ENCODE measurements at regions not wholly inside any gene's neighbourhood (a gene's known extent, or its start where the extent isn't known, plus 50 kb on each side); places are given as distances from the start of the nearest gene placed in this dataset.
A peak's percentile ranks its signal among the peaks of the same experiment; 100 is the strongest.
"Not testable (repeated sequence)": the region's sequence is repeated elsewhere in the genome, so short reads cannot be mapped to it uniquely, and the experiment has no call there.

GRCh38 chr9:27673641-27674040 is 100.4 kb upstream of the C9orf72 start:
- no peak for DNase-seq (ENCODE audit: low spot score)

GRCh38 chr9:27675354-27675753 is 102.1 kb upstream of the C9orf72 start:
- no peak for DNase-seq (ENCODE audit: low spot score)

GRCh38 chr9:27676827-27677226 is 103.5 kb upstream of the C9orf72 start:
- no peak for DNase-seq (ENCODE audit: low spot score)

DNA sequence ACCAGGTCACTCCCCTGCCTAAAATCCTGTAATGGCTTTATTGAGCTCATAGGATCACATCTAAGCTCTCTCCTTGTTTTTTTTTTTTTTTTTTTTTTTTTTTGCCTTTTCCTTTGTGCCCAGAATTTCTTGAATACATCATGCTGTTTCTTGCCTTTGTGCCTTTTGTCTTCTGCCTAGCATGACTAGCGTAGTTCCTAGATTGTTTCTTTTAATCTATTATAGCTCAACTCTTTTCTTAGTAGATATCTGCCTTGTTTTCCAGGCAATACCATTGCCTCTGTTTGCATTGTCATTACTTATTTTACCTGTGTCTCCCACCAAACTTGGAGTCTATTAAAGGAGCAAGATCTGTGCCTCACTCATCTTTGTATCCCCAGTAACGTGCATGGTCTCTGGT is 106.1 kb upstream of the C9orf72 start:
- DNase-seq (ENCODE audit: low spot score) = no peak

GRCh38 chr9:27683181-27683580 is 109.9 kb upstream of the C9orf72 start:
- no peak for DNase-seq (ENCODE audit: low spot score)

GRCh38 chr9:27688954-27689353 is 115.7 kb upstream of the C9orf72 start:
- no peak for DNase-seq (ENCODE audit: low spot score)

GRCh38 chr9:27690816-27691215 is 117.5 kb upstream of the C9orf72 start:
- DNase-seq (ENCODE audit: low spot score) = not testable (repeated sequence)

- no peak for DNase-seq (ENCODE audit: low spot score)
Measured at GRCh38 chr9:27699621-27700020, 126.3 kb upstream of the C9orf72 start.

DNA sequence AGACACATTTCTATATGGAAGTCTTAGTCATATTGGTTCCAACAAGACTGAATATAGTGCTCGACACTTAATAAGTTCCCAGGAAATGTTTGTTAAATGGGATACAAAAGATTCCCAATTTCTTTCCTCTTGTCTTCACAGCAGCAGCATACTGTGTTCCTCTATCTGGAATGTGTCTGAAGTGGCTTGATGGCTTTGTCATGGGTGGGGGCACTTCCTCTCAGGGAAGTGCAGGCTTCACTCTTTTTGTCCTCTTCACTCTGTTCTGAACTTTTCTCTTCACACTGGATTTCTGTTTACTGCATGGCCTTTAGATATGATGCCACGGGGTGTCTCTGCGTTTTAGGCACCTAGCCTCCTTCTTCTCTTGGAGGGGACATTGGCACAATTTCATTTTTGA is 127.7 kb upstream of the C9orf72 start:
- DNase-seq (ENCODE audit: low spot score) = no peak

DNA sequence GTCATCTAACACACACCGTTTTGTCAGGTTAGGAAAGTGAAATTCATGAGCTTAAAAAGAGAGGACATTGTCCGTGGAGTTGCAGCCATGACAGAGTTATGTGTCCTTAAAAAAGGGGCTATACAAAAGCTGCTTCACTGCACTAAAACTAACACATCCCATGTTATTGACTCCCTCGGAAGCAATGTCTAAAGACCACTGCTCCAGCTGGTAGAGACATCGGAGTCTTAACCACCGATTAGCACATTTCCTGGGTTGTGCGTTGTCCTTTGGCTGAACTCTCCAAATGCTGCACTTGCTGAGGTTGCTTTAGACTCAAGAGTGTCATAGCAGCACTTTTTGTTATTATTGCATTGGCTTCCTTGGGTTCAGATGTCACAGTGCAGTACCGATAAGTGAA is 128.3 kb upstream of the C9orf72 start:
- DNase-seq (ENCODE audit: low spot score) = no peak

GRCh38 chr9:27703216-27703980 is 130.1 kb upstream of the C9orf72 start:
- no peak for DNase-seq (ENCODE audit: low spot score)

DNA sequence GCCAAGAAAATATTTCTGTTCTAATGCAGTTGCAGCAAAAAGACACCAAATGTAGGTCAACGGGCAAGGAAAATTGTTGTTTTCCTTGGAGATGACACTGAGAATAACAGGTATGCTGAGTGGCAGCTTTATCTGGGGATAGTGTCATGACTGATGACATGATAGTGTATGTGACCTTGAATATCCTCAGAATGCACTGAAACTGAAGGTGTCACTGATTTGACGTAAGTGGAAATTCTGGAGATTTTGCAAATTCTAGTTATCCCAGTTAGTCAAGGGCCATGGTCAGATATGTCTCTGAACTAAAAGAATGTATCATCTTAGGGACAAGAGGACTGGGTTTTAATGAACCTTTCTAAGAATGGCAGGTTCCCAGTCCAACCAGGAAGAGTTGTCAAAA is 138.0 kb upstream of the C9orf72 start:
- DNase-seq (ENCODE audit: low spot score) = no peak

GRCh38 chr9:27712806-27713205 is 139.5 kb upstream of the C9orf72 start:
- DNase-seq (ENCODE audit: low spot score) = no peak

- DNase-seq (ENCODE audit: low spot score) = no peak
Measured at GRCh38 chr9:27714388-27714787, 141.1 kb upstream of the C9orf72 start.

DNA sequence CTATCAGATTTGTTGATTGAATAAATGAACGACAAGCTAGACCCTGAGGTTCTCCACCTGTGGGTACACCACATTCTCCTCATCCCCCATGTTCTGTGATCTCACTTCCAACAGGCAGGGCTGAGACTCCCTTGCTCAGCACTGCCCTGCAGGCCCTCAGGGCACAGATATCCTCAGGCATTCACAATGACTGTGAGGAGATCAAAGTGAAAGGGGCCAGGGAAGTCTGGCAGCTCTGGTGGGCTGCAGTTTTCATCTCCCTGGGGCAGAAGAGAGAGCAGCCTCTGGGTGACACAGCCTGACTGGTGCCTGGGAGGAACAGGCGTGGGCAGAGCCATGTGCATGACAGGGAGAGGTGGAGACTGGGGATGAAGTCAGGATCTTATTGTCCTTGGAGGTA is 142.4 kb upstream of the C9orf72 start:
- no peak for DNase-seq (ENCODE audit: low spot score)

- DNase-seq (ENCODE audit: low spot score) = no peak
Measured at GRCh38 chr9:27717991-27718390, 144.7 kb upstream of the C9orf72 start.

DNA sequence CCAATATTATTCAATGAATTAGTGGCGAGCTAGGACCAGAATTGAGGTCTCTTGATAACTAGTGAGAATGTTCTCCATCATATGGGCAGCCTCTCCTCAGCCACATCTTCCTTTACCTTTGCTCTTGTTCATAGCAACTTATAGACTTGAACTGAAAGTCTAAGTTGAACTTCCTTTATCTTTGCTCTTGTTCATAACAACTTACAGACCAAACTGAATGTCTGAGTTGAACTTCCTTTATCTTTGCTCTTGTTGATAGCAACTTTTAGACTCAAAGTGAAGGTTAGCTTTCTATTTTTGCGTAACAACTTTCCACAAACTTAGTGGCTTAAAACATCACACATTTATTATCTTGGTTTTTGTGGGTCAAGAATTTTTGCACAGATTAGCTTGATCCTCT is 146.4 kb upstream of the C9orf72 start:
- DNase-seq (ENCODE audit: low spot score) = no peak

GRCh38 chr9:27722866-27723265 is 149.6 kb upstream of the C9orf72 start:
- DNase-seq (ENCODE audit: low spot score) = no peak

DNA sequence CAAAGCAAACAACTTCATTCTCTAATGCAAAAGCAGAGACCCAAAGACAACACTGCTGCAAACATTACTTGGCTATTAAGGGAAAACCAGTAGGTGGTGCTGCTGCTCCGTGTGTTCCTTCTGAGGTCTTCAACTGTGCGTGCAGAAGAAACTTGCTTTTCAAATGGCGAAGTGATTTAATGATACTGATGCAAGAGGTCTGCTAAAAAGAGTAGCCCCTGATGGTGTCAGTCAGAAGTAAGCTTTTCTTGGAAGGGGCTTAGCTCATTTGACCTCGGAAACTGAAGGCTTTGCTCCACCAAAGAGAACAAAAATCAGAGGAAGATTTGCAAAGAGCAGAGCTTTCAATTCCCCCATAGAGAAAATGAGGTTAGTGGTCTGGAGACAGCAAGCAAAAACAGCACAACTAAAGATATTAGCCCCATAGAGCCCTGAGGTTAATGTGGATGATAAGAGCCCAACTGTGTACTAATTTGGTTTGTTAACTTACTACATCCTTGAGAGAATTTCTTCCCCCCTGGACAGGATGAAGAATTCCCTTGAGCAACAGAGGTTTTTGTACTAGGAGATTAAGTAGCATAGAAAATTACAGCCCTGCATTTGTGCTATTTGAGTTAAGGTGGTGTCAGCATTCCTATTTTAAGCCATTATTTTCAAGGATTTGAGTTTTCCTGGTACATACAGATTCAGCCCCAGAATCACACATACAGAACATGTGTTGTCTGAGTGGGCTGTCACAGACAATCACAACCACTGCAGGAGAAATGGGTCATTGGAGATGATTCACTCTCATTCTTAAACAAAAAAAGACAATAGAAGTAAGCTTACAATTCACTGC is 153.2 kb upstream of the C9orf72 start:
- peak; percentile 60 for DNase-seq (ENCODE audit: low spot score)

- no peak for DNase-seq (ENCODE audit: low spot score)
Measured at GRCh38 chr9:27732494-27732893, 159.2 kb upstream of the C9orf72 start.

DNA sequence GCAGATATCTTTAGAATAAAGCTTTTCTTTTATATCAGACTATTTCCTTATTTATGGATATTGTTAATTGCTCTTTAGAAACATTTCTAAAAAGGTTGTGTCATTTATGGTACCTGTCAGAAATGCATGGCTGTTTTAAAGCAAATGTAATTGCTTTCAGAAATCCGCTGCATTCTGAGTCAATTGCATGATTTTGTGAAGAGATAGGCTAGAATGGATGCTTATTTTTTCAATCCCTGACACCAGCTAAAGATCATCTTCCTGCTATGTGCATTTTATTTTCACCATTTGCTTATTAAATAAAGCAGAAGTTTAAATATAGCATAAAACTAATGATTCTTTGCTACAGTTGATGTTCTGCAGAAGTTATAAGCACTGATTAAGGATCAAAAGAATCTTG is 170.2 kb upstream of the C9orf72 start:
- no peak for DNase-seq (ENCODE audit: low spot score)

DNA sequence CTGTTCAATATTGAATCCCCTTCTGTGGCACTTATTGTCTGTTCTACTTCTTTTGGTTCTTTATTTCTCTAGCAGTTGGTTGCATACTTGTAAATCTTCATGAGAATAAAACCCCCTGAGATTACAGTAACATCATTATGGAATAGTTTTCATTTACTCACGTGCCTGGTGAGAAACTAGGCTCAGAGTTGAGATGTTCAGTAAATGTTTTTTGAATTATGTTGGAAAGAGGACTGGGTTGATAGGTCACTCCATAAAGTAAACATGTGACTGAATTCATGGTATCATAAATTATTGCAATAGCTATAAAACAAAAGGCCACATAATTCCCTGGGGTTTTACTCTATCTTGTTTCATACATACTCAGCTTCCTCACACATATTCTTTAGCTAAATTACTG is 174.2 kb upstream of the C9orf72 start:
- no peak for DNase-seq (ENCODE audit: low spot score)

GRCh38 chr9:27749838-27750237 is 176.6 kb upstream of the C9orf72 start:
- DNase-seq (ENCODE audit: low spot score) = no peak

GRCh38 chr9:27750566-27750965 is 177.3 kb upstream of the C9orf72 start:
- no peak for DNase-seq (ENCODE audit: low spot score)

All from AG20443 (cell line).